OCI-LY7 (cell line): ENCODE measurements at regions not wholly inside any gene's neighbourhood (a gene's known extent, or its start where the extent isn't known, plus 50 kb on each side); places are given as distances from the start of the nearest gene placed in this dataset.

Experiments
- BruUV-seq: library from RNA; stranded (reverse); fragments of 400-500 nt; replicated peaks from 2 replicates; lab custom pipeline; 2021; lab: Mats Ljungman, UMichigan
- CTCF ChIA-PET: fragments of 300-600 bp; sonication (Branson Sonifier 250); formaldehyde crosslinking; loops from one replicate; lab custom pipeline; 2022; ENCODE audit warnings: antibody characterized with exemption; ENCODE audit not compliant: unreplicated experiment; lab: Charles Lee
- POLR2A ChIA-PET: fragments of 300-600 bp; sonication (Branson Sonifier 250); formaldehyde crosslinking; loops from one replicate; lab custom pipeline; 2022; ENCODE audit warnings: antibody characterized with exemption; lab: Charles Lee
- DNase-seq: peaks from one replicate; pipeline ENCODE4 v3.0.0-alpha.2; 2015; ENCODE audit warnings: low spot score
- H2AFZ ChIP-seq: fragments of 200-600 bp; sonication (generic), shearing (Covaris generic); 2 replicates; pipeline ENCODE4 v1.6.1; 2014; ENCODE audit warnings: mild to moderate bottlenecking, antibody characterized with exemption, low read length, moderate library complexity
- H3K27ac ChIP-seq: fragments of 200-600 bp; sonication (generic); 2 replicates; pipeline ENCODE4 v1.5.1; 2014; ENCODE audit warnings: mixed run types, low read depth, mild to moderate bottlenecking, moderate library complexity, low read length, inconsistent platforms; ENCODE audit not compliant: poor library complexity, severe bottlenecking
- H3K36me3 ChIP-seq: fragments of 200-600 bp; sonication (generic); 2 replicates; pipeline ENCODE4 v1.6.1; 2014; ENCODE audit warnings: mild to moderate bottlenecking, antibody characterized with exemption, low read length, moderate library complexity, mixed read lengths; ENCODE audit not compliant: insufficient read depth
- H3K4me1 ChIP-seq: fragments of 200-600 bp; sonication (generic); 2 replicates; pipeline ENCODE4 v1.5.1; 2014; ENCODE audit warnings: mild to moderate bottlenecking, low read length; ENCODE audit not compliant: insufficient read depth, poor library complexity, severe bottlenecking
- H3K4me2 ChIP-seq: fragments of 200-600 bp; sonication (generic); 2 replicates; pipeline ENCODE4 v1.6.1; 2014; ENCODE audit warnings: mild to moderate bottlenecking, low read length
- H3K4me3 ChIP-seq: fragments of 200-600 bp; sonication (generic); 2 replicates; pipeline ENCODE4 v1.5.1; 2014; ENCODE audit warnings: mild to moderate bottlenecking, low read depth, low read length; ENCODE audit not compliant: poor library complexity, severe bottlenecking
- H3K79me2 ChIP-seq: fragments of 200-600 bp; sonication (generic); 2 replicates; pipeline ENCODE4 v1.6.1; 2016; ENCODE audit warnings: low read depth, mild to moderate bottlenecking, low read length, moderate library complexity, mixed read lengths; ENCODE audit not compliant: insufficient read depth
- H3K9me2 ChIP-seq: fragments of 200-600 bp; sonication (generic); 2 replicates; pipeline ENCODE4 v1.6.1; 2016; ENCODE audit warnings: mild to moderate bottlenecking, low read length, mixed read lengths; ENCODE audit not compliant: insufficient read depth
- H3K9me3 ChIP-seq: fragments of 200-600 bp; sonication (generic); 2 replicates; pipeline ENCODE4 v1.6.1; 2014; ENCODE audit warnings: mild to moderate bottlenecking, mixed run types, low read length, mixed read lengths
- H4K20me1 ChIP-seq: fragments of 200-600 bp; sonication (generic); 2 replicates; pipeline ENCODE4 v1.6.1; 2014; ENCODE audit warnings: mild to moderate bottlenecking, antibody characterized with exemption, low read length, moderate library complexity, mixed read lengths; ENCODE audit not compliant: insufficient read depth
- EZH2phosphoT487 ChIP-seq: fragments of 200-600 bp; sonication (generic); IDR thresholded peaks from 2 replicates; pipeline ENCODE4 v1.6.1; 2018; ENCODE audit warnings: low read depth, borderline replicate concordance, mild to moderate bottlenecking, mixed run types, antibody characterized with exemption, low read length, moderate library complexity, mixed read lengths
- intact Hi-C: fragments of 100-400 bp; cut with micrococcal nuclease; formaldehyde crosslinking; loops from one replicate; pipeline ENCODE4 v1.10.0; 2022; ENCODE audit not compliant: unreplicated experiment
- TF ChIP-seq, protein P1 (sequence below): fragments of 200-600 bp; sonication (generic); conservative IDR thresholded peaks from 2 replicates; pipeline ENCODE4 v1.5.1; 2014; ENCODE audit warnings: mild to moderate bottlenecking, antibody characterized with exemption, low read length, moderate library complexity, mixed read lengths

DNA sequence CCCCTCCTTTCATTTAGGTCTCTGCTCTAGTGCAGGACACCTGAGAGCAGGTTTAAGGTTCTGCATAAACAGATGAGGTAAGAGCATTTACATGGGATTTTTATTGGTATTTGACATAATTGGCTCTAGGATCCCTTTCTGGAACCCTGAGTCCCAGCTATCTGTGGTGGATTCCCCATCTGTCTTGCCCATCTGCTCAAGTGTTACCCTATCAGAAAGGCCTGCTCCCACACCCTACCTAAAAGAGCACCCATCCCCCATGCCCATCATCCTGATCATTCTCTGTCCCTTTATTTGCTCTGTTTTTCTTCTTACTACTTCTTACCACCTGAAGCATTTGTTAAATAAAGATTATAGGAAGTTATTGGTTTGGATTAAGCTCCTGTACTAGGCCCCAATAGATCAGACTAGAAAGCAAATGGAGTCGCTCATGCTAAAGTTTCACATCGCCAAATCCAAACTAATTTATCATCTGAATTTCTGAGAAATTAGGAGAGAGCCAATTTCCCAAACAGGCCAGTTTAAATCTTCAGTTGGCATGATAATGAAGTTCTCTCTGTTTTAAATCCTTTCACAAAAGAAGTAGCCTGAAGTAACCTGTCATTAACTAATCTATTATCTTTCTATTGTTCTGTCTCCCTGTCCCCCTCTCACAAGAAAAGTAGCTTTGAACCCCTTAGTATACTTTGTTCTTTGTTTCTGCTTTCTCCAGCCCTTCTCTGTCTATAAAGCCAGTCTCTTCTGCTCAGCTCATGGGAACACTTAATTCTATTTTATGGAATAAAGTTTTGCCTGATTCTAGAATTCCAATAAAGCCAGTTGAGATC, 178.6 kb downstream of the ZNF674 start:
- no TSS peak for BruUV-seq
- intact Hi-C loops = no loop called here
- Histone ChIP-seq H3K36me3 (no peaks in the 10 kb centered on the region), H3K4me1 (no peaks in the 10 kb centered on the region), H3K4me2 (no peak overlapping the region), H4K20me1 (no peaks in the 10 kb centered on the region), H3K27ac (no peak overlapping the region), H3K9me3 (no peaks in the 10 kb centered on the region), H3K79me2 (no peaks in the 10 kb centered on the region), H3K4me3 (no peak overlapping the region), H2AFZ (no peak overlapping the region), H3K9me2 (no peaks in the 10 kb centered on the region)
- TF ChIP-seq, protein P1, sequence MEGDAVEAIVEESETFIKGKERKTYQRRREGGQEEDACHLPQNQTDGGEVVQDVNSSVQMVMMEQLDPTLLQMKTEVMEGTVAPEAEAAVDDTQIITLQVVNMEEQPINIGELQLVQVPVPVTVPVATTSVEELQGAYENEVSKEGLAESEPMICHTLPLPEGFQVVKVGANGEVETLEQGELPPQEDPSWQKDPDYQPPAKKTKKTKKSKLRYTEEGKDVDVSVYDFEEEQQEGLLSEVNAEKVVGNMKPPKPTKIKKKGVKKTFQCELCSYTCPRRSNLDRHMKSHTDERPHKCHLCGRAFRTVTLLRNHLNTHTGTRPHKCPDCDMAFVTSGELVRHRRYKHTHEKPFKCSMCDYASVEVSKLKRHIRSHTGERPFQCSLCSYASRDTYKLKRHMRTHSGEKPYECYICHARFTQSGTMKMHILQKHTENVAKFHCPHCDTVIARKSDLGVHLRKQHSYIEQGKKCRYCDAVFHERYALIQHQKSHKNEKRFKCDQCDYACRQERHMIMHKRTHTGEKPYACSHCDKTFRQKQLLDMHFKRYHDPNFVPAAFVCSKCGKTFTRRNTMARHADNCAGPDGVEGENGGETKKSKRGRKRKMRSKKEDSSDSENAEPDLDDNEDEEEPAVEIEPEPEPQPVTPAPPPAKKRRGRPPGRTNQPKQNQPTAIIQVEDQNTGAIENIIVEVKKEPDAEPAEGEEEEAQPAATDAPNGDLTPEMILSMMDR = no peak
- no peak for TF ChIP-seq EZH2phosphoT487
- no peak for DNase-seq
- CTCF ChIA-PET = no interaction called here
- POLR2A ChIA-PET = interaction anchor here (0.6 kb wide), 1 partner anchor 531 kb away, joined by 4 read pairs; no protein-coding TSS in a partner anchor

GRCh38 chrX:46354481-46354880, 190.7 kb downstream of the ZNF674 start:
- ChIA-PET POLR2A (no interaction called here), CTCF (no interaction called here)
- H3K4me2 ChIP-seq = no peak overlapping the region
- no TSS peak for BruUV-seq
- H3K9me2 ChIP-seq = no peaks in the 10 kb centered on the region
- H2AFZ ChIP-seq = no peak overlapping the region
- no peak overlapping the region for H3K4me3 ChIP-seq
- H3K4me1 ChIP-seq = no peaks in the 10 kb centered on the region
- H4K20me1 ChIP-seq = no peaks in the 10 kb centered on the region
- H3K27ac ChIP-seq = no peak overlapping the region
- no peaks in the 10 kb centered on the region for H3K9me3 ChIP-seq
- no peak for DNase-seq
- H3K36me3 ChIP-seq = no peaks in the 10 kb centered on the region
- no peak for TF ChIP-seq EZH2phosphoT487
- TF ChIP-seq, protein P1 = no peak
- intact Hi-C loops = no loop called here
- no peaks in the 10 kb centered on the region for H3K79me2 ChIP-seq

GRCh38 chrX:46341767-46342322, 203.4 kb downstream of the ZNF674 start:
- intact Hi-C loops = no loop called here

More at GRCh38 chrX:46341767-46342322, 203.4 kb downstream of the ZNF674 start:
- H3K27ac ChIP-seq = no peak overlapping the region
- BruUV-seq = no TSS peak
- no peaks in the 10 kb centered on the region for H3K4me1 ChIP-seq
- no peaks in the 10 kb centered on the region for H3K79me2 ChIP-seq
- H3K9me2 ChIP-seq = no peaks in the 10 kb centered on the region
- DNase-seq = no peak
- H4K20me1 ChIP-seq = no peaks in the 10 kb centered on the region
- H3K4me2 ChIP-seq = no peak overlapping the region
- TF ChIP-seq, protein P1 = no peak
- TF ChIP-seq EZH2phosphoT487 = no peak
- H3K9me3 ChIP-seq = no peaks in the 10 kb centered on the region
- H3K36me3 ChIP-seq = no peaks in the 10 kb centered on the region
- H3K4me3 ChIP-seq = no peak overlapping the region
- CTCF ChIA-PET = no interaction called here
- POLR2A ChIA-PET = no interaction called here
- no peak overlapping the region for H2AFZ ChIP-seq
